Activated CD8-positive, alpha-beta T cell treated with anti-CD3 and anti-CD28 coated beads for 36 hours (primary cell): ENCODE measurements at regions not wholly inside any gene's neighbourhood (a gene's known extent, or its start where the extent isn't known, plus 50 kb on each side); places are given as distances from the start of the nearest gene placed in this dataset.

Experiments used
- ATAC-seq: fragments of 200-7000 bp; cut with Tn5 transposase; one replicate; pipeline ENCODE4 v1.10.0; 2021; ENCODE audit warnings: mild to moderate bottlenecking, moderate library complexity
- CTCF ChIA-PET: fragments of 350-600 bp; sonication (Branson Sonifier 250); formaldehyde crosslinking; loops from one replicate; lab custom pipeline; 2021; ENCODE audit warnings: antibody characterized with exemption; lab: Charles Lee
- POLR2A ChIA-PET: fragments of 350-600 bp; sonication (Branson Sonifier 250); formaldehyde crosslinking; loops from one replicate; lab custom pipeline; 2021; ENCODE audit warnings: antibody characterized with exemption; lab: Charles Lee
- DNase-seq: peaks from one replicate; pipeline ENCODE4 v3.0.0-alpha.2; 2020
- H3K27ac Mint-ChIP-seq: one replicate; pipeline ENCODE4 v1.8.0; 2021; ENCODE audit warnings: mild to moderate bottlenecking, mixed read lengths
- H3K27me3 Mint-ChIP-seq: one replicate; pipeline ENCODE4 v1.8.0; 2021; ENCODE audit warnings: mixed read lengths
- H3K36me3 Mint-ChIP-seq: one replicate; pipeline ENCODE4 v1.8.0; 2021; ENCODE audit warnings: low read depth, mixed read lengths
- H3K4me1 Mint-ChIP-seq: one replicate; pipeline ENCODE4 v1.8.0; 2021; ENCODE audit warnings: low read depth, mixed read lengths
- H3K4me3 Mint-ChIP-seq: one replicate; pipeline ENCODE4 v1.8.0; 2021; ENCODE audit warnings: mild to moderate bottlenecking, moderate library complexity, mixed read lengths
- H3K9me3 Mint-ChIP-seq: one replicate; pipeline ENCODE4 v1.8.0; 2021; ENCODE audit warnings: mixed read lengths
- CTCF ChIP-seq: fragments of 200-600 bp; IDR thresholded peaks from one replicate; pipeline ENCODE4 v1.8.0; 2022; ENCODE audit warnings: antibody characterized with exemption, mild to moderate bottlenecking
- intact Hi-C: fragments of 100-400 bp; cut with micrococcal nuclease; formaldehyde crosslinking; loops from one replicate; pipeline ENCODE4 v1.10.0; 2022

DNA sequence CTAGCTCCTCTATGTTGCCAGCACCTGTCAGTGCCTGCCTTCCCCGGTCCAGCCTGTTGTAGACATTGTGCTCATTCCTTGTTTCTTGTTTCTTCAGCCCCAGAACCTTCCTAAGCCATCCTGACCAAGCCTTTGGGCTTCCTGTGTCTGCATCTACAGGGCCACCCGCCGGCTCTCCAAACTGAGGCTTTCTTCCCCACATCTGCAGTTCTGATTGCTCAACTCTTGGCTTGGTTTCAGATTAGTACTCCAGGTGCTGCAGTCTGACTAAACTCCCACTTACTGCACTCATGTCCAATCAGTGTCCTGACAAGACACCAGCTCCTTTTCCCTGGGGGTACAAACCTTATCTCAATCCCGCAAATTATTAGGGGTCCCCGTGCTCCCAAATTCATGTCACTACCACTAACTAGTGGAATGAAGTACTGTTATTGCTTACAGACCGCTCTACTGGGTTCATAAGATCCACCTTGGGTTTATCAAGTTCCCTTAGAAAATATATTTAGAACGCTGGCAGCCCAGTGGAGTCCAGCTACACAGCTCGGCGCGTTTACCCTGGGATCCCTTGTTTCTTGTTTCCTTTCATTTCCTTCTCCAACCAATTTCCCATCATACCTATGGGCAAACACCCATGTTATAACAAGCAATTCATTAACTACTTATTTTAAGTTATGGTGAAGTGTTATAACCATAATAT lies 114.2 kb upstream of the TJP1 start:
- H3K27me3 Mint-ChIP-seq: peaks cover 18% of the 10 kb centered on the region
- H3K36me3 Mint-ChIP-seq: no peaks in the 10 kb centered on the region
- H3K4me1 Mint-ChIP-seq: no peaks in the 10 kb centered on the region
- H3K9me3 Mint-ChIP-seq: no peaks in the 10 kb centered on the region
- intact Hi-C loops: no loop called here
- TF ChIP-seq CTCF: no peak
- DNase-seq (no peak), ATAC-seq (no peak)
- POLR2A ChIA-PET: no interaction called here
- no peak overlapping the region for H3K27ac Mint-ChIP-seq
- no peak overlapping the region for H3K4me3 Mint-ChIP-seq
- CTCF ChIA-PET: interaction anchor here (1.1 kb wide), 1 partner anchor 11 kb away, joined by 5 read pairs; no protein-coding TSS in a partner anchor

DNA sequence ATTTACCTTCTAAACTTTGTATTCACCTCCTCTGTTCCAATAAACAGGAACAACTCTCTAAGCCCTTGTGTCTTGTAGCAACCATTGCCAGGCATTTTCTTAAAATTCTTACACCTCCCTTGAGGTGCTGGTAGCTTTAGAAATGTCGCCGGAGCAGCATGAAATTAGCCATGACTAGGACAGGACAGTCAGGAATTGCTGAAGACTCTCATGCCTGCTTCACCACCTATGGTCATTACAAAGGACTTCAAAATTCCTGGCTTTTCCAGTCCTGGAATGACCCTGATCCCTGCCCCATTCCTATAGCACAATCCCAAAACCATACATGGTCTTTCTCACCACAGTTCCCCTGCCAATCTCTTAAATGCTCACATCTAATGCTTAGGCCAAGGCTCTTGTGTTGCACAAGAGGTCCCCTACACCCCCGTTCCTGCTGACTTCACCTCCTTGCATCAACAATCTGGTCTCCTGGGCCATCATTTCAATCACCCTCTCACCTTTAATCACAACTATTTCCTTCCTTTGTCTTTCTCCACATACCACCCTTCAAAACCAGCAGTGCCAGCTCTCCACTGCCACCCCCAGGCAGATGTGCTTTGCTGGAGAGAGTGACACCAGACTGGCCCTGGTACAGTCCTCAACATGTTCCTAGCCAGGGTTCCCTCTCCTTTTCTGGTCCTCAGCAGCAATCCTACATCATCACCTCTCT lies 113.2 kb upstream of the TJP1 start:
- DNase-seq (no peak), ATAC-seq (no peak)
- Mint-ChIP-seq H3K27me3 (peaks cover 18% of the 10 kb centered on the region), H3K36me3 (no peaks in the 10 kb centered on the region), H3K27ac (no peak overlapping the region), H3K4me1 (no peaks in the 10 kb centered on the region), H3K9me3 (no peaks in the 10 kb centered on the region), H3K4me3 (no peak overlapping the region)
- TF ChIP-seq CTCF: no peak
- ChIA-PET CTCF (interaction anchor here (0.6 to 1.7 kb wide), 2 partner anchors 10 to 1067 kb away, joined by 4 read pairs; no protein-coding TSS in a partner anchor), POLR2A (no interaction called here)
- intact Hi-C loops: no loop called here

GRCh38 chr15:29934251-29934650 lies 112.0 kb upstream of the TJP1 start:
- POLR2A ChIA-PET: no interaction called here
- ATAC-seq: no peak
- peaks cover 18% of the 10 kb centered on the region for H3K27me3 Mint-ChIP-seq

DNA sequence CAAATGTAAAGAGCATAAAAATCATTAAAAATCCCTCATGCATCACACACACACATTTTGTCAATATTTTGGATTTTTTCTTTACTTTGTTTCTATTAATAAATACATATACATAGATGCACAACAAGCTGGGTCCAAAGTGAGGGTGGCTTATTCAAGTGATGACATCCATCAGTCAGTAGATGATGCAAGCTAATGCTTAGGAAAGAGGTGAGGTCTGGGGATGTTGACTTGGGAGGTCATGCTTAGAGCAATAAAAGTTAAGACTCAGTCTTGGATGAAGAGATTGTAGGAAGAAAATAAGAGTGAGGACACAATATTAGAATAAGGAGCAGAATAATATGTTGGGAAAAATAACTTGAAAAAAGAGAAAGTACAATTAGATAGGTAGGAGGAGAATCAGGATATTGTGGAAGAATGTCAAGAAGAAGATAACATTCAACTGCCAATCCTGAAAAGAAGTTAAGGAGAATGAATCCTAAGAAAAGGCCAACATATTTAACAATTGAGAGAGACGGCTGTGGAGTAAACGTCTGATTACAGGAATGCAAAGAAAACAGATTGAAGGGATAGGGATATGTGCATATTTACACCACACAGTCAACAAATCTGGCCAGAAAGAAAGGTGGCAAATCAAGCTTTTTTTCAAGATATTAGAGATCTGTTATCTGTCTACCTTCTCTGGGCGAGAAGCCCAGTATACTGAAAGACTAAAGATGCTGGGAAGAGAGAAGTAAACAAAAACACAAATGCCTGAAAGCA lies 111.0 kb upstream of the TJP1 start:
- ATAC-seq: no peak
- POLR2A ChIA-PET: no interaction called here
- no peak overlapping the region for H3K27ac Mint-ChIP-seq

More at GRCh38 chr15:29934251-29934650, 112.0 kb upstream of the TJP1 start:
- H3K27ac Mint-ChIP-seq: no peak overlapping the region
- H3K36me3 Mint-ChIP-seq: no peaks in the 10 kb centered on the region
- CTCF ChIA-PET: interaction anchor here (1.7 kb wide), 1 partner anchor 8 kb away, joined by 4 read pairs; no protein-coding TSS in a partner anchor
- TF ChIP-seq CTCF: no peak
- no peaks in the 10 kb centered on the region for H3K9me3 Mint-ChIP-seq
- H3K4me1 Mint-ChIP-seq: no peaks in the 10 kb centered on the region
- H3K4me3 Mint-ChIP-seq: no peak overlapping the region
- intact Hi-C loops: no loop called here
- DNase-seq: no peak

More for the DNA sequence above, 111.0 kb upstream of the TJP1 start:
- Mint-ChIP-seq H3K4me3 (no peak overlapping the region), H3K9me3 (no peaks in the 10 kb centered on the region), H3K27me3 (peaks cover 18% of the 10 kb centered on the region), H3K36me3 (no peaks in the 10 kb centered on the region), H3K4me1 (no peaks in the 10 kb centered on the region)
- CTCF ChIA-PET: interaction anchor here (1.7 kb wide), 1 partner anchor 7 kb away, joined by 4 read pairs; no protein-coding TSS in a partner anchor
- no peak for TF ChIP-seq CTCF
- intact Hi-C loops: no loop called here
- DNase-seq: no peak
